ENCODE measurements at regions not wholly inside any gene's neighbourhood (a gene's known extent, or its start where the extent isn't known, plus 50 kb on each side); places are given as distances from the start of the nearest gene placed in this dataset.

- Histone ChIP-seq H3K9me3 (no peaks in the 10 kb centered on the region), H3K4me3 (no peak overlapping the region), H3K27ac (no peak overlapping the region), H3K4me1 (replicated peaks) (no peaks in the 10 kb centered on the region), H3K36me3 (no peaks in the 10 kb centered on the region), H3K27me3 (replicated peaks; ENCODE audit: insufficient read depth) (no peaks in the 10 kb centered on the region)
- intact Hi-C loops (cut with DNase I), result no loop called here
- no peak for TF ChIP-seq POLR2AphosphoS5 (IDR thresholded peaks at IDR 0.05)
- no peak for TF ChIP-seq POLR2A (IDR thresholded peaks at IDR 0.05)
- TF ChIP-seq CTCF (IDR thresholded peaks at IDR 0.05), result no peak
- WGBS, result 76% methylated on average over 1 of the region's 1 CpG
- no peak for DNase-seq (ENCODE audit: low spot score)
Measured at GRCh38 chr14:84926656-84927055, 603.3 kb upstream of the FLRT2 start.

- Histone ChIP-seq H3K36me3 (no peaks in the 10 kb centered on the region), H3K4me1 (replicated peaks) (no peaks in the 10 kb centered on the region), H3K9me3 (no peaks in the 10 kb centered on the region), H3K27me3 (replicated peaks; ENCODE audit: insufficient read depth) (no peaks in the 10 kb centered on the region), H3K4me3 (no peak overlapping the region), H3K27ac (no peak overlapping the region)
- no peak for DNase-seq (ENCODE audit: low spot score)
- TF ChIP-seq POLR2AphosphoS5 (IDR thresholded peaks at IDR 0.05) (no peak), POLR2A (IDR thresholded peaks at IDR 0.05) (no peak), CTCF (IDR thresholded peaks at IDR 0.05) (no peak)
- intact Hi-C loops (cut with DNase I), result no loop called here
- 74% methylated on average over 6 of the region's 6 CpGs for WGBS
Measured at GRCh38 chr14:84927096-84927827, 602.7 kb upstream of the FLRT2 start.

GRCh38 chr14:84929086-84929485 is 600.9 kb upstream of the FLRT2 start:
- Histone ChIP-seq H3K36me3 (no peaks in the 10 kb centered on the region), H3K27me3 (replicated peaks; ENCODE audit: insufficient read depth) (no peaks in the 10 kb centered on the region), H3K4me3 (no peak overlapping the region), H3K4me1 (replicated peaks) (no peaks in the 10 kb centered on the region), H3K9me3 (no peaks in the 10 kb centered on the region), H3K27ac (no peak overlapping the region)
- DNase-seq (ENCODE audit: low spot score), result no peak
- TF ChIP-seq POLR2A (IDR thresholded peaks at IDR 0.05) (no peak), CTCF (IDR thresholded peaks at IDR 0.05) (no peak), POLR2AphosphoS5 (IDR thresholded peaks at IDR 0.05) (no peak)
- intact Hi-C loops (cut with DNase I), result no loop called here
- WGBS, result 48% methylated on average over 1 of the region's 1 CpG

- TF ChIP-seq POLR2A (IDR thresholded peaks at IDR 0.05), result no peak
- TF ChIP-seq CTCF (IDR thresholded peaks at IDR 0.05), result no peak
- no peak for TF ChIP-seq POLR2AphosphoS5 (IDR thresholded peaks at IDR 0.05)
Measured at GRCh38 chr14:84929834-84930233, 600.1 kb upstream of the FLRT2 start.

GRCh38 chr14:84937016-84937415 is 592.9 kb upstream of the FLRT2 start:
- intact Hi-C loops (cut with DNase I), result no loop called here

More at GRCh38 chr14:84929834-84930233, 600.1 kb upstream of the FLRT2 start:
- intact Hi-C loops (cut with DNase I), result no loop called here
- Histone ChIP-seq H3K9me3 (no peaks in the 10 kb centered on the region), H3K36me3 (no peaks in the 10 kb centered on the region), H3K27me3 (replicated peaks; ENCODE audit: insufficient read depth) (no peaks in the 10 kb centered on the region), H3K27ac (no peak overlapping the region), H3K4me3 (no peak overlapping the region), H3K4me1 (replicated peaks) (no peaks in the 10 kb centered on the region)
- WGBS, result 74% methylated on average over 2 of the region's 2 CpGs
- DNase-seq (ENCODE audit: low spot score), result no peak

More at GRCh38 chr14:84937016-84937415, 592.9 kb upstream of the FLRT2 start:
- Histone ChIP-seq H3K36me3 (no peaks in the 10 kb centered on the region), H3K9me3 (no peaks in the 10 kb centered on the region), H3K4me3 (no peak overlapping the region), H3K27ac (no peak overlapping the region), H3K4me1 (replicated peaks) (no peaks in the 10 kb centered on the region), H3K27me3 (replicated peaks; ENCODE audit: insufficient read depth) (no peaks in the 10 kb centered on the region)
- DNase-seq (ENCODE audit: low spot score), result no peak
- no peak for TF ChIP-seq POLR2AphosphoS5 (IDR thresholded peaks at IDR 0.05)
- no peak for TF ChIP-seq POLR2A (IDR thresholded peaks at IDR 0.05)
- TF ChIP-seq CTCF (IDR thresholded peaks at IDR 0.05), result no peak
- 80% methylated on average over 2 of the region's 2 CpGs for WGBS

Measured in prostate gland (tissue), 2 donors.